HG03097 (cell line): ENCODE measurements at regions not wholly inside any gene's neighbourhood (a gene's known extent, or its start where the extent isn't known, plus 50 kb on each side); places are given as distances from the start of the nearest gene placed in this dataset.

ENCODE experiments used
- ATAC-seq: cut with Tn5 transposase; IDR thresholded peaks from one replicate; pipeline ENCODE4 v1.9.1; 2021; ENCODE audit not compliant: unreplicated experiment, low FRiP score

DNA sequence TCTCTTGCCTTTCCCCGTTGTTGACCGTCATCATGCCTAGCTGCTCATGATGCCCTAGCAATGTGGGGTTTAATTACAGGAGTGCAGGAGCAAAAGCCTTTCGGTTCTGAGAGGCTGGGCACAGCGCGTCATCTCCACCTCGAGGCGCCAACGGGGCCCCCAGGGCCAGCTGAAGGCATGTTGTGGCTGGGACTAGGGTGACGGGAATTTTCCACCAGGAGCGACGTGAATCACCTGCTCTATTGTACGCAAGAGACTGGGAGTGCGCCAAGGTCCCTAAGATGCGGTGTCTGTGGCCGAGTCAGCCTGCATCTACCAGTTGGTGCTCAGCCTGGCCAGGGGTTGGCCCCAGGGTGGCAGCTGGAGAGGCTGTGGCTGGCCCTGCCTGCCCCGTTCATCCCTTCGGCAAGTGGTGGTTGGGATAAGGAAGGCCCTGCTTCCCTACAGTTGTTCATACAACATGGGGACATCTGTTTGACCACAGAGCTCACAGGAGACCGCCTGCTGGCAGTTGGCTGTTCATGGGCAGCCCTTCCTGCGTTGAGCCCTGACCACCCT lies 1175.6 kb downstream of the BRD1 start:
- no peak for ATAC-seq

DNA sequence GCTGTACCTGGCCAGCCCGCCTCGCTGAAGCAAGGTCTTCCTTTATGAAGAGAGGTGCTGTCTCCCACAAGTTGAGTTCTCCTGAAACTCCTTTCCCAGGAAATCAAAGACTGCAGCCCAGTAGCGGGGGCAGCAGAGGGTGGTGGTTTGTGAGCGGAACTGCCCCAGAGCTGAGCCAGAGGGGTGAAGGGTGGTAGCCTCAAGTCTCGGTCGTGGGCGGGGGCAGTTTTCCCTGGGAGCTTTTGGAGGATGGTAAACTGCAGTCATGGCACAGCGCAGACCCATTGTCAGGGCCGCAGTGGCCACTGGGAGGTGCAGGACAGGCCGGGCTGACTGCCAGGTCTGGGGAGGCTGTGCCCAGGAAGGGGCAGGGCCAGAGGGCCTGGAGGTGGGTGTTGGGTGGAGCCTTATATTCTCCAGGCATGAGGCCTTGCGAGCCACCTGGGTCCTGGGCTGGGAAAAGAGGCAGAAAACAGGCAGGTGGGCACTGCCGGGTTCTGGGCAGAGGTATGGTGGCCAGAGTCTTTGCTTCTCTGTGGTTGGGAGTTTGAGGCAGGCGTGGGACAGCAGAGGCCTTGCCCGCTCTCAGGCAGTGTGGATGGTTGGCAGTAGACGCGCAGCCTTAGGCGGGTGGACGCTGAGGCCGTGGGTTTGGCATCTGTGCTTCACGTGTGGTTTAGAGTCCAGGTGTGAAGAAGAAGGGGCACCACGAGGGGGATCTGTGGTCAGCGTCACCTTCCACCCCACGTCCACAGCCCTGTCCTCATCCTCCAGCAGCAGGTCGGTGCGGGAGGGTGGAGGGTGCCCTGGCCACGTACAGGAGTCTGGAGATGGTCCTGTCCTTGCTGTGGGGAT lies 1176.4 kb downstream of the BRD1 start:
- no peak for ATAC-seq

DNA sequence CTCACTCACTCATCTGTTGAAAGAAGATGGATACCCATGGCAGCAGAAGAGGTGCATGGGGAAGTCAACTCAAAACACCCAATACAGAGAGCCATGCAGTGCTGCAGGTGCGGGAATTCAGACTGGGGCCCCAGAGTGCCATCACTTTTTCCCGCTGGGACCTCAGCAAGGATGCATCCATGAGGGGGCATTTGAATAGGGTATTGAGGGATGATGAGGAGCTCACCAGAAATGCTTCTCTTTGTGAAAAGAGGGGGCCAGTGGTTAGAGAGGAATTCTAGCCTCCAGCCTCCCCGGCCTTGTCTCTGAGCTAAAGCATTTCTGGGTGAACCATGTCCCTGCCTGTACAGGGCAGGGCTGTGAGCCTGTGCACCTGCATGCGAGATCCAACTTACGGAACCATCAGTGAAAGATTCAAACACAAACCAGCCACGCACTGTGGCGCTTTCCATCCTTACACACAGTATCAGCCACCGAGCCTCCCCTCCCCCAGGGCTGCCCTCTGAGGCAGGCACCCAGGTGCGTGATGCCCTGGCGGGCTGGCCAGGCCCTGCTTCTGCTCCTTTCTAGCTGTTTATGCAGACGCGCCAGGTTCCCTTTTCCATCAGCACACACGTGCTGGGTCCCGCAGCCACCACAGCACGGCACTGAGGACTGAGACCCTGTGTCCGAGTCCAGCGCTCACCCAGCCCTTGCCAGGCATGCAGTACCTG lies 1177.2 kb downstream of the BRD1 start:
- no peak for ATAC-seq

DNA sequence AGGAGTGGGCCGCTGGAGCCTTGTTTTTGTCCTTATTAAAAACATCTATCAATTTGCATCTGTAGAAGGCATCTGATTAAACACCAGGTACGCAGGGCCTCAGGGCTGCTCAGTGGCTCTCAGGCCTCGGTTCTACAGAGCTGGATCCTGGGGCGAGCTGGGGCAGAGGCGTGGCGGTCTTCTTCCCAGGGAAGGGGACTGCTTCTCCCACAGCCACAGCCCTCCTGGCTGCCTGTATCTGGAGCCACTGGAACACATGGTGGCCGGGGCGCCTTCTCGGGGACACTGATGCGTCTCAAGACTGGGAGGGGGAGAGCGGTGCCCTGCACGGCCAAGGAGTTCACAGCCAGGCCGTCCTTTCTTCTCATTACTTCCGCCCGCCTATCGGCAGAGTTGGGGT lies 1178.2 kb downstream of the BRD1 start:
- no peak for ATAC-seq

DNA sequence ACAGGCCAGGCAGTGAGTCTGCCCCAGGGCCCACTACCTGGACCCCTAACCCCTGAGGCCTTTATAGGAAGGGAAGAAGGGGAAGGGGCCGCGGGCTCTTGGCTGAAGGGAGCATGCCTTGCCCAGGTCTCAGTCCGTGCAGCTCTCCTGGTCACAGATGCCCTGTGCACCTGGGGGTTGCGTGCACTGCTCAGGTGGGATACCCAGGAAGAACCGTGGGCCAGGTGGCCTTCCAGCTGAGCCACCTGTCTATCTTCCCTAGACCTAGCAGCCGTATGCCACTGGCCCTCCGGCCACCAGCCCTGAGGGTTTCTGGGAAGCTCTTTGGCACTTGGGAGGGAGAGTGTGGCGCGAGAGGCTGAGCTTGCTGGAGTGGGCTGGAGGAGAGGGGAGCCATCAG lies 1178.6 kb downstream of the BRD1 start:
- ATAC-seq, result no peak

DNA sequence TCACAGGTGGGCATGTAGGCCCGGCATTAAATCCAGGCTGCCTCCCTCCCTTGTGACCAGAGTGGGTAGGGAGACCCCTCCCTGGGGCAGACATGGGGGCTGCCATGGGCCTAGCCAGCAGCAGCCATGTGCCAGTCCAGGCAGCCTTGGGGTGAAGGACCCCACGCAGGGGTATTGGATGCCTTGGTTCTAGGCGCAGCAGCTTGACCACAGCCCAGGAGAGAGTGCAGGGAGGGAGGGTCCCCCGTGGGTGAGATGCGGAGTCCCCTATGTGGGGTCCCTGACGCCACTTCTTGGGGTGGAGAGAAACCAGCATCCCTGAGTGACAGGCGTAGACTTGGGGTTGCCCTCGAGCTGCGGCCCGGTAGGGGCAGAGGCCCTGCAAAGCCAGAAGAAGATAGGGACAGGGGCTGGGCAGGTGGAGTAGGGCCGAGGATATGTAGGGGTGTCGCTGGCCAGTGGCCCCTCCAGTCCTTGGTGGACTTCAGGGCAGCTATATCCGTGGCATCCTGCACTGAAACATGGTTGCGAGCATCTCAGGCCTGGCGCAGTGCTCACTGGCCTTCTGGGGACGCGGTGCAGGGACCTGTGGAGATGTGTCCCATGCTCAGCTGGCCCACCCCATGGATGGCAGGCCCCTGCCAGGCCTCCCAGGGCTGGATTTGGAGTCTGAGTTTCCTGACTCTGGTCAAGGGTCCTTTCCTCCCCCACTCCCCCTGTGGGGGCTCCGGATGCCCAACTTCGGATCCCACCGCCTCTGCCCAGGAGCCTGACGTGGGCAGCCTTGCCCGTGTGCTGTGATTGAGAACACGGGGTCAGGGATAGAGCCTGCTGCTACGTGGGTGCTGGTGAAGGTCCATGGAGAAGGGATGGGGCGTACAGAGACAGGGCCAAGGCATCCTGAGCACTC lies 1179.8 kb downstream of the BRD1 start:
- no peak for ATAC-seq

DNA sequence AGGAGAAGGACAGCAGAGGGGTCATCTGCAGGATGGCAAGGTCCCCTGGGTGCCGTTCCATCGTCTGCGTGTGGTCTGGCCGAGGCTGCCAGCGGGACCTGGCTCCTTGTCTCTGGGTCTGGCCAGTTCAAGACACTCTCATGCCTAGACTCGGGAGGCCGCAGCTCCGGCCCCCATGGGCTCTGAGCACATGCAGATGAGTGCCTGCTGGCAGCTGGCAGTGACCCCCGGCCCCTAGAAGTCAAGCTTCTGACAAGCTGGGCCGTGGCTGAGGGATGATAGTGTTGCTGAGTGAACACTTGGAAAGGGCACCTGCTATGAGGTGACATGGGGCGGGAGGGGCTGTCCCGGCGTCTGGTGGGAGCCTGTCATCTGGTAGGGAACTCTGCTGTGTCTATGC lies 1180.6 kb downstream of the BRD1 start:
- ATAC-seq, result no peak

DNA sequence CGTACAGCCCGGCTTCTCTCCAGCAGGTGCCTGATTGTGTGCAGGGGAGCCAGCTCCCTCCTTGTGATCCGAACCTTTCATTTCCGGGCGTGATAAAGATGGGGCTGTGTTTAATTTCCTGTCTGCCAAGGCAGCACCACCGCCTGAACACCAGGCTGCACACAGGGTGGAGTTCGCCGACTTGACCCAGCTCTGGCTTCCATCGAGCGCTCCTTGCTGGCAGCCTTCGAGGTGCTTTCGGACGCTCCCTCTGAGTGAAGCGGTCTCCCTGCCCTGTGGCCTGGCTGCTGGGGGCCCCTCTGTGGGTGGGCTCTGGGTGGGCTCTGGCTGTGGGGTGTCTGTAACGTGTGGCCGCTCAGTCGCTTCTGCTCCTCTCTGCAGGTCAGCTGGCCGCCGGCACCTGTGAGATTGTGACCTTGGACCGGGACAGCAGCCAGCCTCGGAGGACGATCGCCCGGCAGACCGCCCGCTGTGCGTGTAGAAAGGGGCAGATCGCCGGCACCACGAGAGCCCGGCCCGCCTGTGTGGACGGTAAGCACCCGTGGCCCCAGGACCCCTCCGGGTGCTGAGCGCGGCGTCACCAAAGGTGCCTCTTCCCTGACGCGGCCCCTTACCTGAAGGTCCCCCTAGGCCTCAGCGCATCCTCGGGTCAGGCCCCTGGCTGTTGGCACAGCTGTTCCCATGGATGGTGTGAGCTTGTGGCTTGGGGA lies 1181.3 kb downstream of the BRD1 start:
- ATAC-seq, result no peak

DNA sequence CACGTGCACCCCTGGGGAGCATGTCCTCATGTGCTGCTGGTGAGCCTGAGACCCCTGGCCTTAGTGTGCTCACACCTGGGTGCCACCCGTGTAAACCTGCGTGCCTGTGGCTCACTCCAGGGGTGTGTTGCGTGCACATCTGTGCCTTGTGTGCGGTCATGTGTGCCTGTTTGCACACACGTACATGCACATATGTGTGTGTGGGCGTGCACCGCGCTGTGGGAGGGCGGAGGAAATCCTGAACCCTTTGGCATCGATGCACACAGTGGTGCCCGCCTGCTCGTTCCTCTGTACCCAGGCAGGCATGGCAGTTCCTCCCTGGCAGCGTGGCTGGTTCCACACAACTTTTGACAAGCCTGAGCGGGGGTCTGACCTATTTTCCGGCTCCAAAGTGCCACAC lies 1181.9 kb downstream of the BRD1 start:
- no peak for ATAC-seq

DNA sequence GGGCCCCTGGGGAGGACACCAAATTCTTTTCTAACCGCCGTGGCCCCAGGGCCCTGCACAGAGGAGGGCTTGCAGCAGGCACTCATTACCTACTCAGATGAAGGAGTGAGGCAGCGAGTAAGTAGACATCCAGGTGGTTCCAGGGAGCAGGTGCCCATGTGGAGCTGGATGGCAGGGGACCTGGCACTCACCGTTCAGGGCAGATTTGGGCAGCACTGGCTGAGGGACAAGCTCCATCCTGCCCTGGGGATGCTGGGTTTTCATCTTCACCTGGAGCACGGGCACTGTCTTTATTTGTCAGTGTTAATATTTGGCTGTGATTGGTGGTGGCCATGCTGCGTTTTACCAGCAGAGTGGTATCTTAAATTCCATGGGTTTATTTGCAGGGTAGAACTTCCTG lies 1182.7 kb downstream of the BRD1 start:
- ATAC-seq, result no peak

DNA sequence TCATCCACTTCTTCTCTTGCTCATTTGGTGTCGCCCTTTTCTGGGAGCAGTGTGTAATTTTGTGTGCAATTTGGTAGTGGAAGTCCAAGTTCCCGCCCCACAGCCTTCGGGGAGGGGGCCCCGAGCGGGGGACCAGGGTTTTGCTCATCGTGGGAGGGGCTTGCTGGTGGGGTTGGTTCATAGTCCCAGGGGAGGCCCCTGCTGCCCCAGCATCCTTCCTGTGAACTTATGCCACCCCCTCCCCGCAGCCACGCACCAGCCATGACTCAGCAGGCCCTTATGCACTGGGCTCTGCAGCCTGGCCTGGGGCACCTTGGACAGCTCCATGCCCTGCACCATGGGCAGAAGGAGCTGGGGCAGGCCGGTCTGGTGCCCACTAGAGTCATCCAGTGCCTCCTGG lies 1183.6 kb downstream of the BRD1 start:
- no peak for ATAC-seq

DNA sequence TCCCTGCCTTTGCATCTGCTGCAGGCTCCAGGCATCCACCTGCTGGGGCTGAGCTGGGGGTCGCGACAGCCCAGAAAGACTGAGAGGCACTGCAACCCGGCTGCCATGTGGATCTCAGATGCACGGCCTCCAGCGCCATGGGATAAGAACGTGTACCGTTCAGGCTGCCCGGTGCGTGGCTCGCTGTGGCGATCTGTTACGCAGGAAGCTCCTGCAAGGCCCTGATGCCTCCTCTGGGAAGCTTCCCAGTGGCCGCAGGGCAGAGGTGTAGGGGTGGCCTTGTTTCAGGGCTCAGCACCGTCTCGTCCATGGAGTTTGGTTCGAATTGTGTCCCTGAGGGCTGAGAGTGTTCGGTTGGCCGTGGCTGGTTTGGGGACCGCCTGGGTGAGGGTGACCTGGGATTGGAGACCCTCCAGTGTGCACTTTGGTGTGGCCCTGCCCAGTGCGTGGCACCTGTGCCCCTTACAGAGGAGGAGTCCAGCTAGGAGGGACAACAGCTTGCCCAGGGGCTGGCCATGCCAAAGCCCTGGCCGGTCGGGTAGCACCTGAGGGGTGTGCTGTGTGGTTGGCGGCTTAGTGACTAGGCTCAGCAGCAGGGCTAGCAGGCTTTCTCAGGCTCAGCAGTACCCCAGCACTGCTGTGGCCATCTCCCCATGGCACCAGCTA lies 1184.5 kb downstream of the BRD1 start:
- no peak for ATAC-seq

DNA sequence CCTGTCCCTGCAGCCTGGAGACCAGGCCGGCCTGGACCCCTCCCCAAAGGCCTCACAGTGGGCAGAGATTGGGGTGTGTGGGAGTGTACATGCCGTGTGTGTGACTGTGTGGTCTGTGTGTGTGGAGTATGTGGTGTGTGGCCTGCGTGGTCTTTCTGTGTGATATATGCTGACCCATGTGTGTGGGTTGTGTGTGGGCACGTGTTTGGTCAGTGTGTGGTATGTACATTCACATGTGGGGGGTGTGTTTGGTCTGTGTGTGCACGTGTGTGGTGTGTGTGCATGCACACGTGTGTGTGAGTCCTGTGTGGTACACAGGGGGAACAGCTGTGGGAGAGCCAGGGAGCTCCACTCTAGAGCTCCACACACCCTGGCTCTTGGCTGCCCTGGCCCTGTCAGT lies 1185.1 kb downstream of the BRD1 start:
- ATAC-seq, result no peak

DNA sequence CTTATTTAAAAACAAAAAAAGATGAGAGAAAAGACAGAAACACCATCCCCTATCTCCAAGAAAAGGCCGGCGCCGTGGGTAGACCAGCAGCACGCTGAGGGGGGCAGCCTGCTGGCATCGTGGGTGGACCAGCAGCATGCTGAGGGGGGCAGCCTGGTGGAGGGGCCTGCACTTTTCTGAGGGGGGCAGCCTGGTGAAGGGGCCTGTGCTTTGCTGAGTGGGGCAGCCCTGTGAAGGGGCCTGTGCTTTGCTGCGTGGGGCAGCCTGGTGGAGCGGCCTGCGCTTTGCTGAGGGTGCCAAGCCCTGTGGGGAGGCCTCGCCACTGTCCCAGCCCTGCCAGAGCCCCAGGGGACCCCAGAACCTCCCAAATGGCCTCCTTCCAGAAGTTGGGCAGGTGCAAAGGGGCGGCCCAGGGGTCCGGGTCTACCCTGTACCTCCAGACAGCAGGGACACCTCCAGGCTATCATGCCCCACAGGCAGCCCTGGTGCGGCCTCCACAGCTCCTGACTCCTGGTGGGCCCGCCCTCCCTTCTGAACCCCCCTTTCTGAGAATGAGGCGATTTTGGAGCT lies 1185.7 kb downstream of the BRD1 start:
- ATAC-seq, result no peak

DNA sequence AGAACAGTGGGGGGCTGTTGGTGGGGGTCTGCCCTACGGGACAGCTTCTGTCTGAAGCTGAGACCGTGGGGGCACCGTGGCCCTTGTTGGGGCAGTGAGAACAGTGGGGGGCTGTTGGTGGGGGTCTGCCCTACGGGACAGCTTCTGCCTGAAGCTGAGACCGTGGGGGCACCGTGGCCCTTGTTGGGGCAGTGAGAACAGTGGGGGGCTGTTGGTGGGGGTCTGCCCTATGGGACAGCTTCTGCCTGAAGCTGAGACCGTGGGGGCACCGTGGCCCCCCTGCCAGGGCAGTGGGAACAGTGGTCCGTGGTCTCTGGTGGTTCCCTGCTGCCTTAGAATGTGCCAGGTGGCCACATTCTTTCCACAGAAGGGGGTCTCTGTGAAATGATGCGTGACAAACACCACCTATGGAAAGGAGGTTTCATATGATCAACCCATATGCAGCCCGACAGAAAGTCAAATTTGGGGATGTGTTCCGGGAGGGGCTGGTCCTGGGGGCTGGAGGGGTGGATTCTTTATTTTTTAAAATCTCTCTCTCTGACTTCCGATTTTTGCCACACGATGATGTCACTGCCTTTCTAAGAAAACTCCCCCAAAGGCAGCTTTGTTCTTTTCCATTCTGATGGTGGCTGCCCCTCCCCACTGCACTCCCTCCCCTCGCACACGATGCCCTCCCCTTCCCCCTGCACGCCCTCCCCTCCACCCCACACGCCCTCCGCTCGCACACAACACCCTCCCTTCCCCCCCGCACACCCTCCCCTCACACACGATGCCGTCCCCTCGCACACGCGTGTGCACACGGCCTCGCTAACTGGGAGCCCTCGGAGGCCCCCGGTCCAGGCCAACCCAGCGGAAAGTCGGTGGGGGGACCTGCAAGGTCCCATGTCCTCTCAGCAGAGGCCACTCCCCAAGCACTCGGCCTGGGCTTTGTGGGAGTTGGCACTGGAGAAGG lies 1186.5 kb downstream of the BRD1 start:
- ATAC-seq, result no peak

DNA sequence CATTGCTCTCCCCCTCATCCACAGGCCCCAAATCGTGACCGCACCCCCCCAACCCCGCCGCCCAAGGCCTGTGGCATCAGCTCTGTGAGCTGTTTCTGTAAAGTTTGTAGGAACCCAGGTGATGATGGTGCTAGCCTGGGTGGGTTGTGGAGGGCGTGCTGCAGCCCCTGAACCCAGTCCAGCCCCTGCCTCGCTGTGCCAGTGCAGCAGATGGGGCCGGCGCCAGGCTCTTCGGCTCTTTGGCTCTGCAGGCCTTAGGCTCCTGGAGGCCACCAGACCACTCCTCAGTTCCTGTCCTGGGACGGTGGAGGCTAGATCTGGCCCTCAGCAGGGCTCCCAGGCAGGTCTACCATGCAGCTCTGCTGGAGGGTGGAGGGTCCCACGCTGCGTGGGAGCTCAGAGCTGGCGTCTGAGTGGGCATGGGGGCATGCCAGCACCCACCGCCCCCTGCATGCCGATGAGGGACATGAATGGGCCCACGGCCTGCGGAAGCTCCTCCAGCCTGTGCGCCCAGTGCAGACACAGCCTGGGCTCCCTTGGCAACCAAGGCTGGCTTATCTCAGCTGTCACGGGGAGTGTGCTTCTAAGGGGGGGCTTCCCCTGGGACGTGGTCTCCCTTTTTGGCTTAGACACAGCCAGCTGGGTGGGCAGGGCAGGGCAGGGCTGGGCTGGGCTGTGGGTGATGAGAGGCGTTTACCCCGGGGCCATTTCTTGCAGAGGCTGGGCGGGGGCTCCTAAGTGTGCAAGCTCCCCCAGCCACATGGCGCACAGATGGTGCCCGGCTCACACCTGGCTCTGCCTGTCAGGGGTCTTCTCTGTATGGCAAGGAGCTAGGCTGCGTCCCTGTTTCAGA lies 1187.6 kb downstream of the BRD1 start:
- ATAC-seq, result no peak

DNA sequence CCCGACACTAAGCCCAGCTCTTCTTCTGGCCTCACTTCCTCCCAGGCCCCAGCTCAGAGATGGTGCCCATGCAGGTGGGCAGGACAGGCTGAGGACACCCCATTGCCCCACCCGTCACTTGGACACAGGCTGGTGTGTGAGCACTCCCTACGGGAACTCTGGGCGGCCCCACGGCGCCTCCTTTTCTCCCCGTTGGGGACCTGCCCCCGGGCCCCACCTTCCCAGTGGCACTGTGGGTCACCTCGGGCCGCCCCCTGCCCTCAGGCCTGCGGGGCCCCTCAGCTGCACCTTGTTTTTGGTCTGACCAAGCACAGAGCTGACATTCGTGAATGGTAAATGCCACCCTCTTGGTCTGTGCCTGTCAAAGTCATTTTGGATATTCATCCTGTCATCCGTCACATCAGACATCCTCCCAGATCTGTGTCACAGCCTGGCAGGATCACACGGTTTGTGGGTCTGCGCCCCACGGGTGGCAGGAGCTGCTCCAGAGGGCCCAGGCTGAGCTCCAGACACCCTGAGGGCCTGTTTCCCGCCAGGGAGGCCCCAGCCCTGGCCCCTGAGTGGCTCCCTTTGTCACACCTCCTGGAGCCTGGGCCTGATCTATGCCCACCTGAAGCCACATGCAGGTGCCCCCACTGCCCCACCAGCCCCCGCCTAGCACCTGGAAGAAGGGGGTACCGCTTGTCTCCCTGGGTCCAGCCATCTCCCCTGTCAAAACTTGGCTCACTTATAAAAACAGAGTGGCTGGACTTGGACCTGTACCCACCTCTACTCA lies 1188.5 kb downstream of the BRD1 start:
- ATAC-seq, result no peak
